ENCODE measurements at regions not wholly inside any gene's neighbourhood (a gene's known extent, or its start where the extent isn't known, plus 50 kb on each side); places are given as distances from the start of the nearest gene placed in this dataset.
"Not testable (repeated sequence)": the region's sequence is repeated elsewhere in the genome, so short reads cannot be mapped to it uniquely, and the experiment has no call there.

GRCh38 chrX:27241981-27242380, 221.2 kb downstream of the PPP4R3C start:
- H3F3A ChIP-seq (ENCODE audit: insufficient read depth, low read length), result no peaks in the 10 kb centered on the region
- H3K4me2 ChIP-seq (ENCODE audit: low read length), result no peak overlapping the region
- no peak overlapping the region for H3K9ac ChIP-seq (ENCODE audit: low read length)
- H3K27me3 ChIP-seq (ENCODE audit: insufficient read depth, low read length), result no peaks in the 10 kb centered on the region
- no peaks in the 10 kb centered on the region for H3K9me3 ChIP-seq (ENCODE audit: low read length)
- no peak overlapping the region for H3K27ac ChIP-seq (ENCODE audit: low read depth, low read length, poor library complexity, severe bottlenecking)
- no peak for TF ChIP-seq EZH2 (IDR thresholded peaks at IDR 0.05; ENCODE audit: borderline replicate concordance, low read length)
- TF ChIP-seq, protein P1, sequence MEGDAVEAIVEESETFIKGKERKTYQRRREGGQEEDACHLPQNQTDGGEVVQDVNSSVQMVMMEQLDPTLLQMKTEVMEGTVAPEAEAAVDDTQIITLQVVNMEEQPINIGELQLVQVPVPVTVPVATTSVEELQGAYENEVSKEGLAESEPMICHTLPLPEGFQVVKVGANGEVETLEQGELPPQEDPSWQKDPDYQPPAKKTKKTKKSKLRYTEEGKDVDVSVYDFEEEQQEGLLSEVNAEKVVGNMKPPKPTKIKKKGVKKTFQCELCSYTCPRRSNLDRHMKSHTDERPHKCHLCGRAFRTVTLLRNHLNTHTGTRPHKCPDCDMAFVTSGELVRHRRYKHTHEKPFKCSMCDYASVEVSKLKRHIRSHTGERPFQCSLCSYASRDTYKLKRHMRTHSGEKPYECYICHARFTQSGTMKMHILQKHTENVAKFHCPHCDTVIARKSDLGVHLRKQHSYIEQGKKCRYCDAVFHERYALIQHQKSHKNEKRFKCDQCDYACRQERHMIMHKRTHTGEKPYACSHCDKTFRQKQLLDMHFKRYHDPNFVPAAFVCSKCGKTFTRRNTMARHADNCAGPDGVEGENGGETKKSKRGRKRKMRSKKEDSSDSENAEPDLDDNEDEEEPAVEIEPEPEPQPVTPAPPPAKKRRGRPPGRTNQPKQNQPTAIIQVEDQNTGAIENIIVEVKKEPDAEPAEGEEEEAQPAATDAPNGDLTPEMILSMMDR (IDR thresholded peaks at IDR 0.05; ENCODE audit: low read length), result no peak
- no peaks in the 10 kb centered on the region for H4K20me1 ChIP-seq (ENCODE audit: insufficient read depth, low read length)
- H3K36me3 ChIP-seq (ENCODE audit: insufficient read depth, low read length), result no peaks in the 10 kb centered on the region
- H2AFZ ChIP-seq (ENCODE audit: low read length), result no peak overlapping the region
- H3K9me2 ChIP-seq (ENCODE audit: low read depth, low read length), result no peaks in the 10 kb centered on the region
- no peak overlapping the region for H3K4me3 ChIP-seq (ENCODE audit: low read depth, low read length, poor library complexity, severe bottlenecking)
- no peaks in the 10 kb centered on the region for H3K79me2 ChIP-seq (ENCODE audit: insufficient read depth, low read length)
- no peaks in the 10 kb centered on the region for H3K4me1 ChIP-seq (ENCODE audit: insufficient read depth, low read length, severe bottlenecking)

DNA sequence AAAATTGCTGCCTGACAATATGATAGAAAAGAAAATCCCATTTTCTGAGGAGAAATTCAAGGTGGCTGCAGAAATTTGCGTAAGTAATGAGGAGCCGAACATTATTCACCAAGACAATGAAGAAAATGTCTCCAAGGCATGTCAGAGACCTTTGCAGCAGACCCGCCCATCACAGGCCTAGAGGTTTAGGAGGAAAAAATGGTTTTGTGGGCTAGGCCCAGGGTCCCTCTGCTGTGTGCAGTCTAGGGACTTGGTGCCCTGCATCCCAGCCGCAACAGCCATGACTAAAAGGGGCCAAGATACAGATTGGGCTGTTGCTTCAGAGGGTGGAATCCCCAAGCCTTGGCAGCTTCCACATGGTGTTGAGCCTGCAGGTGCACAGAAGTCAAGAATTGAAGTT, 223.1 kb downstream of the PPP4R3C start:
- not testable (repeated sequence) for H3K79me2 ChIP-seq (ENCODE audit: insufficient read depth, low read length); H3K27me3 ChIP-seq (ENCODE audit: insufficient read depth, low read length); H3K9me3 ChIP-seq (ENCODE audit: low read length); H3K36me3 ChIP-seq (ENCODE audit: insufficient read depth, low read length); H3K4me1 ChIP-seq (ENCODE audit: insufficient read depth, low read length, severe bottlenecking); H3K9me2 ChIP-seq (ENCODE audit: low read depth, low read length); H4K20me1 ChIP-seq (ENCODE audit: insufficient read depth, low read length); H3K27ac ChIP-seq (ENCODE audit: low read depth, low read length, poor library complexity, severe bottlenecking); H2AFZ ChIP-seq (ENCODE audit: low read length); H3F3A ChIP-seq (ENCODE audit: insufficient read depth, low read length); H3K9ac ChIP-seq (ENCODE audit: low read length); H3K4me3 ChIP-seq (ENCODE audit: low read depth, low read length, poor library complexity, severe bottlenecking); H3K4me2 ChIP-seq (ENCODE audit: low read length)

DNA sequence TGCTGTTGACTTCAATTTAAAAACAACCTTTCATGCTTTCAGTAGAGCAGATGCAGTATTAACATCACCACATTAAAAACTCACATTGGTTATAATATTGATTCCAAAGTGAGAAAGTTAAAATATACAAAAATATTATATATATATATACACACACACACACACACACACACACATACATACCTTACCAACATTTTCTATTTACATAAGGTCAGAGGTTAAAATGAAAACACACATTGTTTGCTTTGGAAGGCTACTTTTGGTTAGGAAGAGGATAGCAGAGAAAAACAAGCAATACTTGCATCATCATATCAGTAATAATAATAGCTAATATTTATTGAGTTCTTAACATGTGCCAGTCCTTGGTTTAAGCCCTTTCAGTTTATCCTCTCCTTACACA, 226.5 kb downstream of the PPP4R3C start:
- H3K79me2 ChIP-seq (ENCODE audit: insufficient read depth, low read length), result no peaks in the 10 kb centered on the region
- H3K4me2 ChIP-seq (ENCODE audit: low read length), result no peak overlapping the region
- TF ChIP-seq EZH2 (IDR thresholded peaks at IDR 0.05; ENCODE audit: borderline replicate concordance, low read length), result no peak
- TF ChIP-seq, protein P1 (IDR thresholded peaks at IDR 0.05; ENCODE audit: low read length), result no peak
- no peak overlapping the region for H3K9ac ChIP-seq (ENCODE audit: low read length)
- no peaks in the 10 kb centered on the region for H3K4me1 ChIP-seq (ENCODE audit: insufficient read depth, low read length, severe bottlenecking)
- H3K9me2 ChIP-seq (ENCODE audit: low read depth, low read length), result no peaks in the 10 kb centered on the region
- H3K9me3 ChIP-seq (ENCODE audit: low read length), result no peaks in the 10 kb centered on the region
- no peaks in the 10 kb centered on the region for H3K27me3 ChIP-seq (ENCODE audit: insufficient read depth, low read length)
- no peak overlapping the region for H2AFZ ChIP-seq (ENCODE audit: low read length)
- no peaks in the 10 kb centered on the region for H3F3A ChIP-seq (ENCODE audit: insufficient read depth, low read length)
- H3K27ac ChIP-seq (ENCODE audit: low read depth, low read length, poor library complexity, severe bottlenecking), result no peak overlapping the region
- H3K4me3 ChIP-seq (ENCODE audit: low read depth, low read length, poor library complexity, severe bottlenecking), result no peak overlapping the region
- H3K36me3 ChIP-seq (ENCODE audit: insufficient read depth, low read length), result no peaks in the 10 kb centered on the region
- H4K20me1 ChIP-seq (ENCODE audit: insufficient read depth, low read length), result no peaks in the 10 kb centered on the region

DNA sequence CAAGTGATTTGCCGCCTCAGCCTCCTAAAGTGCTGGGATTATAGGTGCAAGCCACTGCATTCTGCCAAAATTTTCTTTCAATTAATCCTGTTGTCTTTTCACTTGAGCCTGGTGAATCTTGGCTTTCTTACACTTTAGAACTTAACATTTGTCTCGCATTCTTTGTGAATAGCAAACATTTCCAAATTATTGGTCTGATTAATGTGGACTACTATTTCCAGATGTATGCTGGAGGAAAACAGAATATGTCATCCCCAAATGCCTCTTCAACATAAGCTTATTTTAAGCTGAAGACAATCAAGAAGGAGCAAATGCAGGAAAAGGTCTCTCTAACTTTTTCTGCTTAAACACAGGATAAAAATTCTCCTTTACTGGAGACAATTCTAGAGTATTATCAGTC, 233.4 kb downstream of the PPP4R3C start:
- Histone ChIP-seq H3F3A (ENCODE audit: insufficient read depth, low read length) (no peaks in the 10 kb centered on the region), H3K4me2 (ENCODE audit: low read length) (no peak overlapping the region), H3K4me1 (ENCODE audit: insufficient read depth, low read length, severe bottlenecking) (no peaks in the 10 kb centered on the region), H2AFZ (ENCODE audit: low read length) (no peak overlapping the region), H4K20me1 (ENCODE audit: insufficient read depth, low read length) (no peaks in the 10 kb centered on the region), H3K36me3 (ENCODE audit: insufficient read depth, low read length) (no peaks in the 10 kb centered on the region), H3K27ac (ENCODE audit: low read depth, low read length, poor library complexity, severe bottlenecking) (no peak overlapping the region), H3K79me2 (ENCODE audit: insufficient read depth, low read length) (no peaks in the 10 kb centered on the region), H3K9ac (ENCODE audit: low read length) (no peak overlapping the region), H3K4me3 (ENCODE audit: low read depth, low read length, poor library complexity, severe bottlenecking) (no peak overlapping the region), H3K9me2 (ENCODE audit: low read depth, low read length) (no peaks in the 10 kb centered on the region), H3K27me3 (ENCODE audit: insufficient read depth, low read length) (no peaks in the 10 kb centered on the region), H3K9me3 (ENCODE audit: low read length) (no peaks in the 10 kb centered on the region)
- TF ChIP-seq, protein P1 (IDR thresholded peaks at IDR 0.05; ENCODE audit: low read length), result no peak

All from OCI-LY1 (cell line).